ENCODE measurements at regions not wholly inside any gene's neighbourhood (a gene's known extent, or its start where the extent isn't known, plus 50 kb on each side); places are given as distances from the start of the nearest gene placed in this dataset.

- Histone ChIP-seq H3K4me3 (no peak overlapping the region), H3K4me1 (ENCODE audit: low read depth) (no peaks in the 10 kb centered on the region), H3K9me3 (no peaks in the 10 kb centered on the region), H3K36me3 (ENCODE audit: low read depth) (no peaks in the 10 kb centered on the region)
- intact Hi-C loops (cut with DNase I, micrococcal nuclease): no loop called here
- DNase-seq: no peak
- no peak for ATAC-seq
- no peak for TF ChIP-seq CTCF (IDR thresholded peaks at IDR 0.05)
Observed at GRCh38 chr14:27536748-27537147, 938.9 kb upstream of the NOVA1 start.

- H3K9me3 ChIP-seq: no peaks in the 10 kb centered on the region
- H3K4me1 ChIP-seq (ENCODE audit: low read depth): no peaks in the 10 kb centered on the region
- ATAC-seq (no peak), DNase-seq (no peak)
- H3K4me3 ChIP-seq: no peak overlapping the region
- intact Hi-C loops (cut with DNase I, micrococcal nuclease): no loop called here
- TF ChIP-seq CTCF (IDR thresholded peaks at IDR 0.05): no peak
- H3K36me3 ChIP-seq (ENCODE audit: low read depth): no peaks in the 10 kb centered on the region
Observed at GRCh38 chr14:27546111-27546510, 948.3 kb upstream of the NOVA1 start.

DNA sequence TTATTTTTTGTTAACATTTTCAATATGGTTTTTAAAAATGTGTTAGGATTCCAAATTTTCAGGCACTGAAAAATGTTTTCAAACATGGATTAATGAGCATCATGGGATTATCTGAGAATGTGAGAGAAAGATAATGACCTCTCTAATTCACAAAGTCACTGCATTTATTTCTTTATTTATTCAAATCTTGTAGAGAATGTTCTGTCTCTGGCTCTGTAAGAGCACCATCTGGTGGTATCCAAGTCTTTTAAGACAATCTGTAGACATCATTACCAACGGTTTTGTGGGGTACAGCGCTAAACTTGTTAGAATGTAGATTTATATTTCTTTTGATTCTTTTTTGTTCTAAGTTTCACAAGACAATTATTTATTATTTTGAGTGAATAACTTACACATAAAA is 956.0 kb upstream of the NOVA1 start:
- no peak for ATAC-seq
- Histone ChIP-seq H3K4me1 (ENCODE audit: low read depth) (no peaks in the 10 kb centered on the region), H3K4me3 (no peak overlapping the region), H3K36me3 (ENCODE audit: low read depth) (no peaks in the 10 kb centered on the region), H3K9me3 (no peaks in the 10 kb centered on the region)
- TF ChIP-seq CTCF (IDR thresholded peaks at IDR 0.05): no peak
- DNase-seq: no peak
- intact Hi-C loops (cut with DNase I, micrococcal nuclease): no loop called here

GRCh38 chr14:27557445-27557844 is 959.6 kb upstream of the NOVA1 start:
- H3K4me1 ChIP-seq (ENCODE audit: low read depth): no peaks in the 10 kb centered on the region
- no peak overlapping the region for H3K4me3 ChIP-seq
- no peaks in the 10 kb centered on the region for H3K36me3 ChIP-seq (ENCODE audit: low read depth)
- TF ChIP-seq CTCF (IDR thresholded peaks at IDR 0.05): no peak
- intact Hi-C loops (cut with DNase I, micrococcal nuclease): no loop called here
- ATAC-seq (no peak), DNase-seq (no peak)
- no peaks in the 10 kb centered on the region for H3K9me3 ChIP-seq

DNA sequence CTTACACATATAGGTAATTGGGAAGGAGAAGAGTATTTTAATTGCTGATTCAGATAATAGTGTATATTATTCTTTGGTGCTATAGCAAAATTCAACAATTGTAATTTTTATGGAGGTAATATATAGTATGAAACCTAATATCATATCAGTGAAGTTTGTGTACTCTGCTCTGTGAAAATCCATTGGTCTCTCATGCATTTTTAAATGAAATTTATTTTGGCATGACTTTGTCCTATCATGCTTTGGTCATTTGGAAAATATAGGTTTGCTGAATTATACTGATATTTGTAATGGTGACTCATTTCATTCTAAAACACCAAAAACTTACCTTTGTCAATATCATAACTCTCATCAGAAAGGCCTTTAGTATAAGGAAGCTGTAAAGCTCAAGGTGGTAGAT is 962.0 kb upstream of the NOVA1 start:
- Histone ChIP-seq H3K4me3 (no peak overlapping the region), H3K9me3 (no peaks in the 10 kb centered on the region), H3K36me3 (ENCODE audit: low read depth) (no peaks in the 10 kb centered on the region), H3K4me1 (ENCODE audit: low read depth) (no peaks in the 10 kb centered on the region)
- TF ChIP-seq CTCF (IDR thresholded peaks at IDR 0.05): no peak
- ATAC-seq (no peak), DNase-seq (no peak)
- intact Hi-C loops (cut with DNase I, micrococcal nuclease): no loop called here

DNA sequence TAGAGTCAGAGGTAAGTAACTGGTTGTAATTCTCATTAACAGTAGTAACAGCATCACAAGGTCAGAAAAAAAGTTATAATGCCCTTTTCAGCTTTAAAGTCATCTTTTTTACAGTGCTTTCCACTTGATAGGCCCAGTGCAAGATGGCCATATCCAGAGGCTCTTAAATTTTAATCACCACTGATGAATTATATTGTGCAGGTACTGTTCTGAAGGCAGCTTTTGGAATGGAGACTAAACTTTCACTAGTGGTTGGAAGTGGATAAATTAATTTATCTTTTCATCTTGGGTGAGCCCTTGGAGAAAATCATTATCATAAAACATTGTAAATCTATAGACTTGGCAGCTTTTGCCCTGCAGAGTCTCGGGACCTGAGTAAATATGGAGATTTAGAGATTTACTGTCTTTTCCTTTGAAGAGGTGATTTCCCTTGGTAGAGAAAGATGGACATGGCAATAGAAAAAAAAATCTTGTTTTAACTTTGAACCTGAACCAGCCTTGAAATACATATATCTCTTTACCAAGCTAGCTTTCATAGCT is 969.1 kb upstream of the NOVA1 start:
- Histone ChIP-seq H3K36me3 (ENCODE audit: low read depth) (no peaks in the 10 kb centered on the region), H3K4me1 (ENCODE audit: low read depth) (no peaks in the 10 kb centered on the region), H3K9me3 (no peaks in the 10 kb centered on the region), H3K4me3 (no peak overlapping the region)
- DNase-seq (no peak), ATAC-seq (no peak)
- intact Hi-C loops (cut with DNase I, micrococcal nuclease): no loop called here
- no peak for TF ChIP-seq CTCF (IDR thresholded peaks at IDR 0.05)
